ENCODE measurements at regions not wholly inside any gene's neighbourhood (a gene's known extent, or its start where the extent isn't known, plus 50 kb on each side); places are given as distances from the start of the nearest gene placed in this dataset.

GRCh38 chr11:95717314-95717713 is 72.3 kb downstream of the FAM76B start:
- BruUV-seq (replicated peaks) = no TSS peak
- ChIA-PET POLR2A (no interaction called here), CTCF (no interaction called here)
- Mint-ChIP-seq H3K27ac (ENCODE audit: unreplicated experiment) (no peak overlapping the region), H3K36me3 (ENCODE audit: insufficient read depth, unreplicated experiment) (no peaks in the 10 kb centered on the region), H3K27me3 (ENCODE audit: insufficient read depth, unreplicated experiment) (no peaks in the 10 kb centered on the region), H3K4me3 (ENCODE audit: unreplicated experiment) (no peak overlapping the region), H3K9me3 (ENCODE audit: unreplicated experiment) (no peaks in the 10 kb centered on the region), H3K4me1 (ENCODE audit: low read depth, unreplicated experiment) (peaks cover 13% of the 10 kb centered on the region)
- intact Hi-C loops (cut with micrococcal nuclease; ENCODE audit: unreplicated experiment) = no loop called here
- DNase-seq = no peak
- H3K4me3 ChIP-seq (ENCODE audit: low read depth, low read length) = no peak overlapping the region
- no peaks in the 10 kb centered on the region for H3K27me3 ChIP-seq (replicated peaks; ENCODE audit: control insufficient read depth, insufficient read depth, low read length)
- H3K9me3 ChIP-seq = no peaks in the 10 kb centered on the region
- H3K4me1 ChIP-seq = no peaks in the 10 kb centered on the region; the same call in 1 of the 2 replicates
- H3K36me3 ChIP-seq (ENCODE audit: control insufficient read depth, insufficient read depth, low read length) = no peaks in the 10 kb centered on the region
- no peak for TF ChIP-seq CTCF (IDR thresholded peaks at IDR 0.05; ENCODE audit: insufficient read depth in 1 of 2, low read depth in 1 of 2, low read length in 1 of 2, severe bottlenecking in 1 of 2, unreplicated experiment in 1 of 2)

- no peak for TF ChIP-seq CTCF (IDR thresholded peaks at IDR 0.05; ENCODE audit: insufficient read depth in 1 of 2, low read depth in 1 of 2, low read length in 1 of 2, severe bottlenecking in 1 of 2, unreplicated experiment in 1 of 2)
- no peak overlapping the region for H3K4me3 Mint-ChIP-seq (ENCODE audit: unreplicated experiment)
- intact Hi-C loops (cut with micrococcal nuclease; ENCODE audit: unreplicated experiment) = no loop called here
- no peaks in the 10 kb centered on the region for H3K27me3 ChIP-seq (replicated peaks; ENCODE audit: control insufficient read depth, insufficient read depth, low read length)
- H3K27ac Mint-ChIP-seq (ENCODE audit: unreplicated experiment) = no peak overlapping the region
- BruUV-seq (replicated peaks) = no TSS peak
- H3K4me3 ChIP-seq (ENCODE audit: low read depth, low read length) = no peak overlapping the region
- no peaks in the 10 kb centered on the region for H3K36me3 Mint-ChIP-seq (ENCODE audit: insufficient read depth, unreplicated experiment)
- no peak for DNase-seq
- no peaks in the 10 kb centered on the region for H3K36me3 ChIP-seq (ENCODE audit: control insufficient read depth, insufficient read depth, low read length)
- no peaks in the 10 kb centered on the region for H3K27me3 Mint-ChIP-seq (ENCODE audit: insufficient read depth, unreplicated experiment)
- ChIA-PET CTCF (interaction anchor here (1.4 to 2.1 kb wide), 2 partner anchors 11 to 562 kb away, joined by 5 to 9 read pairs; no protein-coding TSS in a partner anchor), POLR2A (no interaction called here)
- H3K9me3 Mint-ChIP-seq (ENCODE audit: unreplicated experiment) = no peaks in the 10 kb centered on the region
- H3K4me1 ChIP-seq = no peaks in the 10 kb centered on the region; the same call in 1 of the 2 replicates
- no peaks in the 10 kb centered on the region for H3K9me3 ChIP-seq
- peaks cover 13% of the 10 kb centered on the region for H3K4me1 Mint-ChIP-seq (ENCODE audit: low read depth, unreplicated experiment)
These were observed 73.3 kb downstream of the FAM76B start for GRCh38 chr11:95716266-95716665.

- Histone ChIP-seq H3K4me3 (ENCODE audit: low read depth, low read length) (no peak overlapping the region), H3K9me3 (no peaks in the 10 kb centered on the region), H3K4me1 (no peaks in the 10 kb centered on the region; the same call in 1 of the 2 replicates), H3K27me3 (replicated peaks; ENCODE audit: control insufficient read depth, insufficient read depth, low read length) (no peaks in the 10 kb centered on the region), H3K36me3 (ENCODE audit: control insufficient read depth, insufficient read depth, low read length) (no peaks in the 10 kb centered on the region)
- no TSS peak for BruUV-seq (replicated peaks)
- no peak overlapping the region for H3K27ac Mint-ChIP-seq (ENCODE audit: unreplicated experiment)
- intact Hi-C loops (cut with micrococcal nuclease; ENCODE audit: unreplicated experiment) = loop anchor here (1.0 kb wide), 1 partner anchor 7 kb away; no protein-coding TSS in a partner anchor
- H3K36me3 Mint-ChIP-seq (ENCODE audit: insufficient read depth, unreplicated experiment) = no peaks in the 10 kb centered on the region
- no peak for TF ChIP-seq CTCF (IDR thresholded peaks at IDR 0.05; ENCODE audit: insufficient read depth in 1 of 2, low read depth in 1 of 2, low read length in 1 of 2, severe bottlenecking in 1 of 2, unreplicated experiment in 1 of 2)
- ChIA-PET POLR2A (no interaction called here), CTCF (interaction anchor here (1.4 to 2.1 kb wide), 2 partner anchors 11 to 561 kb away, joined by 5 to 9 read pairs; no protein-coding TSS in a partner anchor)
- peaks cover 13% of the 10 kb centered on the region for H3K4me1 Mint-ChIP-seq (ENCODE audit: low read depth, unreplicated experiment)
- no peak for DNase-seq
- H3K9me3 Mint-ChIP-seq (ENCODE audit: unreplicated experiment) = no peaks in the 10 kb centered on the region
- no peak overlapping the region for H3K4me3 Mint-ChIP-seq (ENCODE audit: unreplicated experiment)
- no peaks in the 10 kb centered on the region for H3K27me3 Mint-ChIP-seq (ENCODE audit: insufficient read depth, unreplicated experiment)
These were observed 73.8 kb downstream of the FAM76B start for GRCh38 chr11:95715777-95716241.

Data from Caco-2 (cell line).